ENCODE measurements at regions not wholly inside any gene's neighbourhood (a gene's known extent, or its start where the extent isn't known, plus 50 kb on each side); places are given as distances from the start of the nearest gene placed in this dataset.

- TF ChIP-seq CTCF (IDR thresholded peaks at IDR 0.05) (no peak), POLR2A (IDR thresholded peaks at IDR 0.05) (no peak), POLR2AphosphoS5 (IDR thresholded peaks at IDR 0.05) (no peak), EP300 (IDR thresholded peaks at IDR 0.05) (no peak)
These were observed 256.5 kb upstream of the SALL3 start for GRCh38 chr18:78722929-78723710.
